ENCODE measurements at regions not wholly inside any gene's neighbourhood (a gene's known extent, or its start where the extent isn't known, plus 50 kb on each side); places are given as distances from the start of the nearest gene placed in this dataset.

- TF ChIP-seq CTCF (IDR thresholded peaks at IDR 0.05; ENCODE audit: low read length) (no peak), EZH2 (IDR thresholded peaks at IDR 0.05; ENCODE audit: borderline replicate concordance, low read length) (no peak)
Measured at GRCh38 chr11:10390375-10390774, 64.7 kb upstream of the AMPD3 start.

All from OCI-LY1 (cell line).